Sigmoid colon (tissue), 4 donors: ENCODE measurements at regions not wholly inside any gene's neighbourhood (a gene's known extent, or its start where the extent isn't known, plus 50 kb on each side); places are given as distances from the start of the nearest gene placed in this dataset.

Source experiments
- EP300 ChIP-seq, 4 donors: sonication (generic); formaldehyde crosslinking; IDR thresholded peaks; one replicate each; pipeline ENCODE4 v1.6.1; 2017; ENCODE audit warnings: antibody characterized with exemption in 4 of 4
- TF ChIP-seq, protein P1 (sequence below), 4 experiments: fragments of 450-650 bp in 3 of 4; fragments of 200-600 bp in 1 of 4; IDR thresholded peaks; one replicate each; pipeline ENCODE4 v1.5.1; 2016 to 2019; ENCODE audit warnings: antibody characterized with exemption in 4 of 4, mild to moderate bottlenecking in 3 of 4, moderate library complexity in 2 of 4

DNA sequence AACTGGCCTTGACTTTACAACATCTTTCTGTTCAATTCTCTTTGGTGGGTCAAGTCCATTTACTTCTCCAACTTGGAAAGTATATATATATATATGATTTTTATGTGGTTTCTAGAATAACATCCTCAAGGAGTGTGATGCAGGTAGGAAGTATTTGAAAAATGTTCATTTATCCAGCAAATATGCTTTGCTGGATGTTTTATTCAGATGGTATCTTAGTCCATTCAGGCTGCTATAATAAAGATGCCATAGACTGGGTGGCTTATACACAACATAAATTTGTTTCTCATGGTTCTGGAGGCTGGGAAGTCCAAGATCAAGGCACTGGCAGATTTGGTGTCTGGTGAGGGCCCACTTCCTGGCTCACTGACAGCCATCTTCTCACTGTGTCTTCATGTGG, 168.7 kb upstream of the RASGRP1 start:
- TF ChIP-seq, protein P1, sequence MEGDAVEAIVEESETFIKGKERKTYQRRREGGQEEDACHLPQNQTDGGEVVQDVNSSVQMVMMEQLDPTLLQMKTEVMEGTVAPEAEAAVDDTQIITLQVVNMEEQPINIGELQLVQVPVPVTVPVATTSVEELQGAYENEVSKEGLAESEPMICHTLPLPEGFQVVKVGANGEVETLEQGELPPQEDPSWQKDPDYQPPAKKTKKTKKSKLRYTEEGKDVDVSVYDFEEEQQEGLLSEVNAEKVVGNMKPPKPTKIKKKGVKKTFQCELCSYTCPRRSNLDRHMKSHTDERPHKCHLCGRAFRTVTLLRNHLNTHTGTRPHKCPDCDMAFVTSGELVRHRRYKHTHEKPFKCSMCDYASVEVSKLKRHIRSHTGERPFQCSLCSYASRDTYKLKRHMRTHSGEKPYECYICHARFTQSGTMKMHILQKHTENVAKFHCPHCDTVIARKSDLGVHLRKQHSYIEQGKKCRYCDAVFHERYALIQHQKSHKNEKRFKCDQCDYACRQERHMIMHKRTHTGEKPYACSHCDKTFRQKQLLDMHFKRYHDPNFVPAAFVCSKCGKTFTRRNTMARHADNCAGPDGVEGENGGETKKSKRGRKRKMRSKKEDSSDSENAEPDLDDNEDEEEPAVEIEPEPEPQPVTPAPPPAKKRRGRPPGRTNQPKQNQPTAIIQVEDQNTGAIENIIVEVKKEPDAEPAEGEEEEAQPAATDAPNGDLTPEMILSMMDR (IDR thresholded peaks at IDR 0.05): no peak
- no peak for TF ChIP-seq EP300 (IDR thresholded peaks at IDR 0.05)
